A549 (cell line): ENCODE measurements at regions not wholly inside any gene's neighbourhood (a gene's known extent, or its start where the extent isn't known, plus 50 kb on each side); places are given as distances from the start of the nearest gene placed in this dataset.

Experiments used
- ATAC-seq, 2 experiments: fragments of 200-7000 bp in 1 of 2; fragments of >200 bp in 1 of 2; cut with Nextera tagmentation in 1 of 2; cut with Tn5 transposase in 1 of 2; 3 replicates each; pipeline versions ENCODE4 v1.8.0 to v1.9.1; 2018 to 2020; ENCODE audit warnings: mild to moderate bottlenecking in 1 of 2, moderate library complexity in 1 of 2
- CTCF ChIA-PET: fragments of 300-600 bp; sonication (Branson Sonifier 250); formaldehyde crosslinking; extraction: SDS; loops from one replicate; lab custom pipeline; 2021; ENCODE audit warnings: antibody characterized with exemption, inconsistent platforms; lab: Yijun Ruan, JAX
- POLR2A ChIA-PET: fragments of 350-600 bp; formaldehyde crosslinking; extraction: SDS; loops from one replicate; lab custom pipeline; 2021; ENCODE audit warnings: antibody characterized with exemption, inconsistent platforms; lab: Yijun Ruan, JAX
- DNase-seq, 2 experiments: peaks; one replicate each; pipeline versions ENCODE4 v3.0.0 to v3.0.0-alpha.2; 2011 to 2016; ENCODE audit warnings: low read depth in 1 of 2, low spot score in 1 of 2
- FAIRE-seq: peaks from 2 replicates; lab custom pipeline; 2011; peaks lifted over from hg19 to GRCh38; lab: Jason Lieb, UNC
- H3K27ac ChIP-seq, 2 experiments: fragments of >200 bp; sonication (Bioruptor Twin); formaldehyde crosslinking; 3 replicates each; pipeline ENCODE4 v1.5.1; 2016 to 2017
- H3K4me1 ChIP-seq: fragments of >200 bp; sonication (Bioruptor Twin); formaldehyde crosslinking; 3 replicates; pipeline ENCODE4 v1.6.1; 2016
- H3K4me2 ChIP-seq: fragments of >200 bp; sonication (Bioruptor Twin); formaldehyde crosslinking; 3 replicates; pipeline ENCODE4 v1.6.1; 2016
- H3K4me3 ChIP-seq: fragments of >200 bp; sonication (Bioruptor Twin); formaldehyde crosslinking; 3 replicates; pipeline ENCODE4 v1.5.1; 2016
- H3K9me3 ChIP-seq: fragments of >200 bp; sonication (Bioruptor Twin); formaldehyde crosslinking; 3 replicates; pipeline ENCODE4 v1.6.1; 2016
- ATOH8 ChIP-seq: fragments of 250-450 bp; sonication (Bioruptor Pico); IDR thresholded peaks from 2 replicates; pipeline ENCODE4 v1.5.0; 2020; ENCODE audit warnings: low read depth, mild to moderate bottlenecking, moderate library complexity
- BHLHE40 ChIP-seq: IDR thresholded peaks from 2 replicates; pipeline ENCODE4 v1.6.1; 2012; ENCODE audit warnings: low read depth, low read length, inconsistent platforms
- CHD2 ChIP-seq: fragments of 150-350 bp; IDR thresholded peaks from 2 replicates; pipeline ENCODE4 v1.6.1; 2014; ENCODE audit warnings: low read length; ENCODE audit not compliant: partially characterized antibody
- CHD4 ChIP-seq: fragments of 200-600 bp; sonication (generic); IDR thresholded peaks from 2 replicates; pipeline ENCODE4 v1.6.1; 2016; ENCODE audit warnings: antibody characterized with exemption, mild to moderate bottlenecking, borderline replicate concordance
- EP300 ChIP-seq, 2 experiments: fragments of >200 bp; sonication (Bioruptor Twin); formaldehyde crosslinking; IDR thresholded peaks; 2 replicates in 1 of 2; 3 replicates in 1 of 2; pipeline ENCODE4 v1.6.1; 2016 to 2017
- FOSL2 ChIP-seq, 2 experiments: fragments of 450-650 bp in 1 of 2; fragments of >200 bp in 1 of 2; sonication (Bioruptor Twin) in 1 of 2; formaldehyde crosslinking; IDR thresholded peaks; 2 replicates each; pipeline versions ENCODE4 v1.5.0 to v1.6.1; 2016 to 2020; ENCODE audit warnings: mild to moderate bottlenecking in 1 of 2, moderate library complexity in 1 of 2
- FOXS1 ChIP-seq: fragments of 250-450 bp; sonication (Bioruptor Pico); IDR thresholded peaks from 2 replicates; pipeline ENCODE4 v1.5.0; 2020; ENCODE audit warnings: mild to moderate bottlenecking, moderate library complexity
- HES2 ChIP-seq: fragments of >200 bp; sonication (Bioruptor Twin); formaldehyde crosslinking; IDR thresholded peaks from 2 replicates; pipeline ENCODE4 v1.6.1; 2016
- HOXA7 ChIP-seq: fragments of 250-450 bp; sonication (Bioruptor Pico); IDR thresholded peaks from 2 replicates; pipeline ENCODE4 v1.5.0; 2020; ENCODE audit warnings: mild to moderate bottlenecking, moderate library complexity
- HOXB13 ChIP-seq: fragments of 250-450 bp; sonication (Bioruptor Pico); IDR thresholded peaks from 2 replicates; pipeline ENCODE4 v1.5.0; 2020; ENCODE audit warnings: low read depth, mild to moderate bottlenecking, moderate library complexity
- JUN ChIP-seq, 2 experiments: fragments of >200 bp; sonication (Bioruptor Twin); formaldehyde crosslinking; IDR thresholded peaks; 2 replicates in 1 of 2; 3 replicates in 1 of 2; pipeline ENCODE4 v1.6.1; 2016 to 2017
- MAFK ChIP-seq: fragments of 450-650 bp; IDR thresholded peaks from 2 replicates; pipeline ENCODE4 v1.6.1; 2014; ENCODE audit not compliant: partially characterized antibody
- MAX ChIP-seq: IDR thresholded peaks from 2 replicates; pipeline ENCODE4 v1.6.1; 2012
- NFE2L2 ChIP-seq: fragments of 150-350 bp; conservative IDR thresholded peaks from 2 replicates; pipeline ENCODE4 v1.6.1; 2014; ENCODE audit warnings: low read length
- PBX3 ChIP-seq: IDR thresholded peaks from 2 replicates; pipeline ENCODE4 v1.6.1; 2012
- POLR2AphosphoS2 ChIP-seq: conservative IDR thresholded peaks from 2 replicates; pipeline ENCODE4 v1.6.1; 2012; ENCODE audit warnings: low read length, improper control_type of control experiment, inconsistent platforms
- RAD21 ChIP-seq, 2 experiments: fragments of >200 bp in 1 of 2; sonication (Bioruptor Twin) in 1 of 2; formaldehyde crosslinking in 1 of 2; IDR thresholded peaks in 1 of 2; conservative IDR thresholded peaks in 1 of 2; 2 replicates in 1 of 2; 3 replicates in 1 of 2; pipeline ENCODE4 v1.6.1; 2012 to 2018; ENCODE audit warnings: inconsistent platforms in 1 of 2
- RFX5 ChIP-seq: fragments of 450-650 bp; IDR thresholded peaks from 2 replicates; pipeline ENCODE4 v1.7.1; 2014; ENCODE audit warnings: antibody characterized with exemption, mild to moderate bottlenecking, moderate library complexity
- RNF2 ChIP-seq: fragments of 200-600 bp; sonication (generic); IDR thresholded peaks from 2 replicates; pipeline ENCODE4 v1.6.1; 2016; ENCODE audit warnings: low read depth, mild to moderate bottlenecking, antibody characterized with exemption, moderate library complexity, borderline replicate concordance
- SMC3 ChIP-seq: fragments of >200 bp; sonication (Bioruptor Twin); formaldehyde crosslinking; IDR thresholded peaks from 3 replicates; pipeline ENCODE4 v1.6.1; 2018; ENCODE audit warnings: inconsistent platforms
- SREBF2 ChIP-seq: fragments of 450-650 bp; IDR thresholded peaks from 2 replicates; pipeline ENCODE4 v1.6.1; 2014; ENCODE audit warnings: mild to moderate bottlenecking, moderate library complexity
- TFCP2L1 ChIP-seq: fragments of 250-450 bp; sonication (Bioruptor Pico); IDR thresholded peaks from 2 replicates; pipeline ENCODE4 v1.5.0; 2021; ENCODE audit warnings: mild to moderate bottlenecking
- ZFP36 ChIP-seq: fragments of 450-650 bp; IDR thresholded peaks from 2 replicates; pipeline ENCODE4 v1.6.1; 2014; ENCODE audit warnings: borderline replicate concordance; ENCODE audit not compliant: partially characterized antibody
- ZNF302 ChIP-seq: fragments of 250-450 bp; sonication (Bioruptor Pico); IDR thresholded peaks from 2 replicates; pipeline ENCODE4 v1.9.0; 2021; ENCODE audit warnings: inconsistent platforms, mild to moderate bottlenecking, moderate library complexity
- WGBS: methylation state at CpG from one replicate; pipeline ENCODE4 v1.1.6; 2017; ENCODE audit errors: missing lambda C conversion rate; 5-methylcytosine and 5-hydroxymethylcytosine counted together
- TF ChIP-seq, protein P1 (sequence below): fragments of >200 bp; sonication (Bioruptor Twin); formaldehyde crosslinking; IDR thresholded peaks from 3 replicates; pipeline ENCODE4 v1.6.1; 2016
- TF ChIP-seq, protein P2 (sequence below): IDR thresholded peaks from 2 replicates; pipeline ENCODE4 v1.6.1; 2012; ENCODE audit warnings: low read depth, borderline replicate concordance

- Histone ChIP-seq H3K4me2 (no peak overlapping the region), H3K27ac (no peak overlapping the region), H3K9me3 (no peaks in the 10 kb centered on the region), H3K4me1 (no peaks in the 10 kb centered on the region), H3K4me3 (no peak overlapping the region)
- ATAC-seq (peak in 1 of 2 experiments; percentile 64; a peak in 2 of 6 replicates), FAIRE-seq (no peak), DNase-seq (peak in 1 of 2 experiments; percentile 19)
- TF ChIP-seq ZNF302 (CRISPR knock-in tag) (no peak), RAD21 (conservative IDR thresholded peaks at IDR 0.05 in 1 of 2, IDR thresholded peaks at IDR 0.05 in 1 of 2) (peak in 1 of 2 experiments; percentile 17; a peak in 1 of 5 replicates)
- ChIA-PET POLR2A (no interaction called here), CTCF (interaction anchor here (0.6 kb wide), 1 partner anchor 259 kb away, joined by 4 read pairs; no protein-coding TSS in a partner anchor)
- WGBS = under 1% methylated on average over 4 of the region's 4 CpGs
These were observed 156.6 kb upstream of the LHCGR start for GRCh38 chr2:48912110-48912509.

DNA sequence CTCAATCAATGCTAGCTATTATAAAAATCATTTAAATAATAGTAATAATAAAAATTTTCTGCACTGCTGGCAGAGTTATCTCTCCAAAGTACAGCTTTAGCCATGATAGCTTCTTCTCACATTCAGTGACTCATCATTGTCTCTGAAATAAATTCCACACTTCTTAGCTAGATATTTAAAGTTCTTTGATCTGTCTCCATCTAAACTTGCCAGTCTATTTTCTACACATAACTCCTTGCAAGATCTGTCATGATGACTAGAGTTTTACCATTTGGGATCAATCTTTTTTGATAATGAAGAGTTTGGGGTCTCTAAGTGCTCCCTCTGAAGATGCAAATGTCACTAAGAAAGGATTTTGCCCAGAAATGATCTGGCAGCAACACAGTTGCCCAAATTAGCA is 155.4 kb upstream of the LHCGR start:
- ChIA-PET POLR2A (no interaction called here), CTCF (no interaction called here)
- TF ChIP-seq CHD4 = no peak
- TF ChIP-seq FOSL2 (IDR thresholded peaks at IDR 0.05) = no peak
- 0 out of 2 replicates have a peak, but pooled peaks have one; percentile 7 for TF ChIP-seq FOSL2 (CRISPR knock-in tag; IDR thresholded peaks at IDR 0.05)
- no peaks in the 10 kb centered on the region for H3K4me1 ChIP-seq
- no peaks in the 10 kb centered on the region for H3K9me3 ChIP-seq
- no peak overlapping the region for H3K27ac ChIP-seq
- FAIRE-seq (no peak), DNase-seq (no peak), ATAC-seq (no peak)
- no peak overlapping the region for H3K4me3 ChIP-seq
- H3K4me2 ChIP-seq = no peak overlapping the region

DNA sequence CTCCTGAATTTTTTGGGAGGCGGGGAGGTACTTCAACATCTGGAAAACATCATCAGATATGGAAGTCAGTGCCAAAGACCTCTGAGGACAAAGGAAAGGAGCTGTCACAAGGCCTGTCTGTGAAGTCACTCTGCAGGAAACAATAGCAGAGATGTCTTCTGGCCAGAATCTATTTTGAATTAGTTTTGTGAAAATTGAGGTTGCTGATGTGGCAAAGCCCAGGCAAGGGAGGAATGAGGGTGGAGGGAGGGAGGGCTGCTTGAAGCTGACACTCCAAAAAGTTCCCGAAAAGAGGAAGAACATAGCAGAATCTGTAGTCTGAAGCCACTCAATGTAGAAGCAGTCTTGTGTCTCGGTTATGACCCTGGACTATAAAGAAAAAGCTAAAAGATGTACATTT is 151.1 kb upstream of the LHCGR start:
- DNase-seq = no peak
- TF ChIP-seq FOXS1 (CRISPR knock-in tag) (no peak), ATOH8 (CRISPR knock-in tag) (no peak), JUN (IDR thresholded peaks at IDR 0.05) (no peak), CHD2 (no peak), BHLHE40 (no peak), MAFK (no peak), NFE2L2 (no peak), MAX (no peak), RFX5 (no peak)
- TF ChIP-seq, protein P1, sequence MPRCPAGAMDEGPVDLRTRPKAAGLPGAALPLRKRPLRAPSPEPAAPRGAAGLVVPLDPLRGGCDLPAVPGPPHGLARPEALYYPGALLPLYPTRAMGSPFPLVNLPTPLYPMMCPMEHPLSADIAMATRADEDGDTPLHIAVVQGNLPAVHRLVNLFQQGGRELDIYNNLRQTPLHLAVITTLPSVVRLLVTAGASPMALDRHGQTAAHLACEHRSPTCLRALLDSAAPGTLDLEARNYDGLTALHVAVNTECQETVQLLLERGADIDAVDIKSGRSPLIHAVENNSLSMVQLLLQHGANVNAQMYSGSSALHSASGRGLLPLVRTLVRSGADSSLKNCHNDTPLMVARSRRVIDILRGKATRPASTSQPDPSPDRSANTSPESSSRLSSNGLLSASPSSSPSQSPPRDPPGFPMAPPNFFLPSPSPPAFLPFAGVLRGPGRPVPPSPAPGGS = no peak
- TF ChIP-seq, protein P2, sequence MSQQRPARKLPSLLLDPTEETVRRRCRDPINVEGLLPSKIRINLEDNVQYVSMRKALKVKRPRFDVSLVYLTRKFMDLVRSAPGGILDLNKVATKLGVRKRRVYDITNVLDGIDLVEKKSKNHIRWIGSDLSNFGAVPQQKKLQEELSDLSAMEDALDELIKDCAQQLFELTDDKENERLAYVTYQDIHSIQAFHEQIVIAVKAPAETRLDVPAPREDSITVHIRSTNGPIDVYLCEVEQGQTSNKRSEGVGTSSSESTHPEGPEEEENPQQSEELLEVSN = no peak
- Histone ChIP-seq H3K4me2 (no peak overlapping the region), H3K9me3 (no peaks in the 10 kb centered on the region; the same call in 2 of the 3 replicates), H3K4me1 (no peaks in the 10 kb centered on the region), H3K27ac (no peak overlapping the region), H3K4me3 (no peak overlapping the region)
- ChIA-PET POLR2A (no interaction called here), CTCF (interaction anchor here (1.1 to 1.3 kb wide), 2 partner anchors 9 to 39 kb away, joined by 3 read pairs; no protein-coding TSS in a partner anchor)
- no peak for FAIRE-seq
- WGBS = 2% methylated on average over 3 of the region's 3 CpGs
- ATAC-seq = no peak

DNA sequence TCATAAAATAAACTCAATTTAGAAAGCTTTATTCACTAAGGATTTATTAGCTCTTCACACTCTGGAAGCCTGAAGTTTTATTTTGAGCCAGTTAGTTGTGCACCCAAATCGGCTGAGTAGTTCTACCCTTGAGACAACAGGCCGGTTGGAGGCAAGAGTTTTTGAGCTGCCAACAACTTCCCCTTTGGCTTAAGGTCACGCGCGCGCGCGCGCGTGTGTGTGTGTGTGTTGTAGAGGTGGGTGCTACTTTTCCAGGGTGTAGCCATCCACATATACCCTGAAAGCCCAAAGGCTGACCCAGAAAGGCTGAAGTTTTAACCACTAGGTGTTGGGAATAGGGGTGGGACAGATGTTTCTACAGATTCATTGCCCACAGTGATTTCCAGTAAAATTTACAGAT is 150.2 kb upstream of the LHCGR start:
- Histone ChIP-seq H3K4me2 (no peak overlapping the region), H3K4me3 (no peak overlapping the region), H3K4me1 (no peaks in the 10 kb centered on the region), H3K27ac (no peak overlapping the region), H3K9me3 (no peaks in the 10 kb centered on the region; the same call in 2 of the 3 replicates)
- 77% methylated on average over 10 of the region's 10 CpGs for WGBS
- DNase-seq (no peak), ATAC-seq (no peak)
- CTCF ChIA-PET = no interaction called here
- TF ChIP-seq FOXS1 (CRISPR knock-in tag) (no peak), CHD2 (no peak), EP300 (IDR thresholded peaks at IDR 0.05) (no peak), HOXB13 (no peak), NFE2L2 (no peak), HOXA7 (no peak), TFCP2L1 (no peak), POLR2AphosphoS2 (no peak), PBX3 (no peak), RNF2 (no peak), ZFP36 (no peak), SMC3 (no peak), HES2 (no peak), SREBF2 (no peak)
- TF ChIP-seq, protein P2 = no peak
- TF ChIP-seq, all 56 proteins: peak for 0
- POLR2A ChIA-PET = no interaction called here
- FAIRE-seq = no peak
